Activated CD4-positive, alpha-beta T cell treated with anti-CD3 and anti-CD28 coated beads, Interleukin-2, amount 50 U/mL, for 48 hours (primary cell): ENCODE measurements at regions not wholly inside any gene's neighbourhood (a gene's known extent, or its start where the extent isn't known, plus 50 kb on each side); places are given as distances from the start of the nearest gene placed in this dataset.

Experiments
- DNase-seq, 2 experiments: peaks; one replicate each; pipeline ENCODE4 v3.0.0-alpha.2; 2020

DNA sequence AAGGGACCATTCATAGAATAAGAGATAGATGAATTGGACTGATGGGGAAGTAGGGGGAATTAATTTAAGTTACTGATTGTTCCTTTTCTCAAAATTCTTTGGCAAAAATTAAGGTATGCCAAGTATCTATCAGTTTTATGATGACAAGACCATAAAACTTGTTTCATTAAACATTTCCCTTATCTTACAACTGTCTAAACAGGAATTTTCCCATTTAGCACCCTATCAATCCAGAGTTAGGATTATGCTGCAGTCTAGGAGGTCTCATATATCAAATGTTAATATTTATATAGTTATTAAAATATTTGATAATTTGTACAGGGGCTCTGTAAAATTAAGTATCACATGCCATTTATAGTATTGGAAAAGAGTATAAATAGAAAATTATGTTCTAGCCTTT, 51.5 kb upstream of the ARID1B start:
- no peak for DNase-seq

DNA sequence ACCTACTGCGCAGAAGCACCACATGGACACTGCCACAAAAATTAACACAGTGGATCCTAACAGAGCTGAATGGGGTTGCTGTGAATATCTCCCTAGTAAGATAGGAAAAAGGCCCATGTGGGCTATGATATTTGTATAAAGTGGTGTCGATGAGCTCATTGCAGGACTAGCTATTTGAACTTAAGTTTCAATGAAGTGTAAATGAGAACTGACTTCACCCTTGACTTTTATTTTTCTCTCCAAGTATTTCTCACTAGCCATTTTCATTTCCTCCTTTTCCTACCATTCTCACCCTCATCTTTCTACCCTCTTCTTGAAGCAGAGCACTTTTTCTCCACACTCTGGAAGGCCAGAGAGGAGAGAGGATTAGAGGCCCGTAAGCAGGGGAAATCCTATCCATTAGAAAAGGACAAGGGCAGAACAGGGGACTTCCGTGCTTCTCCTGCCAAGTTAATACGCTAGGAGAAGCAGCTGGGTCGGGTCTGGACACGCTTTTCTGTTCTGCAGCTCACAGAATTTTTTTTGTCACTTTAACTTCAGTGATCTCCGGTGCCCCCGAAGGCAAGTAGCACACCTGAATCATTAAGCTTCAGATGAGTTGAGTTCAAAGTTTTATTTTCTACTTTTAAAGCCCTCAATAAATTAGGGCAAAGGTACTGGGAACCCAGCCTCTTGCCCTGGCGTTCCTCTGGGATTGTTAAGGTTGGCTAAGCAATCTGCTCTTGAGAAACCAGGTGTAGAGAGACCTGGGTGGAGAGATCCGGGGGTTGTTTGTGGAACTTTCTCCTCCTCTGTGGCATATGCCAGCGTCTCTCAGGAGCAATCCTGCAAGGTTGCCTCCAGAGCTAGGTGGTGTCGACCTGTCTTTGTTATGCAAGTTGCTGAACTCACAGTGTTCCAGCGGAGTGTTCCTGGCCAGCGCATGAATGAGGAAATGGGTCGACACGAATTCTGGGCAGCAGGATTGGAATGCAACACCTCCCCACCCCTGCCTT, 56.2 kb upstream of the ARID1B start:
- no peak for DNase-seq

DNA sequence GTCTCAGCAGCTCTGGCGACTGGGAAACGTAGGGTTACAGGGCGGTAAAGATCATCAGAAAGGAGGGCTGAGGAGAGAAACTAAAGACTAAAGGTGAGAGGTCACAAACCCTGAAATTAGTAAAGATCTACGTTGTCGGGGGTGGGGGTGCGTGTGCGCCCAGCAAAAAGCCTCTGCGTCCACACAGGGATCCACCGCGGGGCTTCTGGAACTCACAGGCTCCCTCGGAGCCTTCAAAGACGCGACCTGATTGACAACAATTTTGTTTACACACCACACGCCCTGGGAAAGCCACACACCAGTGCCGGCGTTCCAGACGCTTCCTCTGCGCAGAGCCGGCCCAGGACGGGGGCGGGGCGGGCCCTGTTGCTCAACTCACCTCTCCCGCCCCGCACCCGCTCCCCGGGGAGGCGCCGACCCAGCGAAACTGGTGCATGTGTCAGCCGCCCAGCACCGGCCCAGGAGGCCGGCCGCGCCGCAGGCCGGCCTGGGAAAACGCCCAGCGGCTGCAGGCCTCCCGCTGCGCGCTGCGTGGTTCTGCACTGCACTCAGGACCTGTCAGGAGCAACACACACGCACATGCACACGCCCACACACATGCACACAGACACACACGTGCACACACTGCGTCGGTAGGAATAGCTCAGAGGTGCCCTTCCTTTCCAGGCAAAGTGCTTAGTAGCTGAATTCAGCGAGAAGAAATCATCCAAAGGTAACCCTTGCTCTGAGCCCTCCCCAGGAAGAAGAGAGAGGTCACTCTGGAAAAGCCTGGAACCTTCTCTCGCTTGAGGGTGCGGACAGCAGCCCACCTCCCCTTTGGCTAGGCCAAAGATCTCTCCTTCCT, 57.2 kb upstream of the ARID1B start:
- DNase-seq, result peak; percentile 77 to 81

DNA sequence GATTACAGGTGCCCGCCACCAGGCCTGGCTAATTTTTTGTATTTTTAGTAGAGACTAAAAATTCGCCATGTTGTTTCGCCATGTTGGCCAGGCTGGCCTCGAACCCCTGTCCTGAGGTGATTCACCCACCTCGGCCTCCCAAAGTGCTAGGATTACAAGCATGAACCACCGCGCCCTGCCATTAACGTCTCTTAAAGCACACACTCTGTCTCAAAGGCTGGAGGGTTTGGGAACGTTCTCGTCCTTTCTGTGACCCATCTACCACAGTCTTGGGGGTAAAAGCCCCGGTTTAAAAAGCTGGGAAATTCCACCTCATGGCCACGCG, 57.8 kb upstream of the ARID1B start:
- peak in 1 of 2 experiments; percentile 18 for DNase-seq

DNA sequence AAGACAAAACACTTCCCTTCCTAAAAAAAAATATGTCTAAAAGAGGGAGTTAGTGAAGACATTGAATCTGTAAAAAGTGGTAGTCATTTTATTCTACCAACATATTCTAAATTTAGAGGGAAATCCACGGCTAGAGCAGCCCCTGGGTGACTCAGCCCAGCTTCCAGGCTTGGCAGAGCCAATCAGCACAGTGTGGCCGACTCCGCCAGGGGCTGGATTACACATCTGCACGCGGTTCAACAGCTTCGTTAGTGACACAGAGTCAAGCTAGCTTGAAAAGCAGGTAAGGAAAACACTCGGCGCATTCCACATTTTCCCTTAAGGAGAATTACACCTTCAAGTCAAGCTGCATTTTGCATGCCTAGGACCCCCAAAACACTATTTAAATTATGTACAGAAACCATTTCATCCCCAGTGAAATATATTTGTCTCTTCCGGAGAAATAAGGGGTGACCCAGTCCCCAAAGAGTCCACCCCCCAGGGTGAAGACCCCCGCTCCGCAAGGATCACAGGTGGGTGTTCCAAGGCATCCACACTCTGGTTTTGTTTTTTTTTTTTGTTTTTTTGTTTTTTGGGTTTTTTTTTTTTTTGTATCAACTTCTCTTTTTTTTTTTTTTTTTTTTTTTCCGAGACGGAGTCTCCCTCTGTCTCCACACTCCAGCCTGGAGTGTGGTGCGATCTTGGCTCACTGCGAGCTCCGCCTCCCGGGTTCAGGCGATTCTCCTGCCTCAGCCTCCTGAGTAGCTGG, 58.4 kb upstream of the ARID1B start:
- no peak for DNase-seq

DNA sequence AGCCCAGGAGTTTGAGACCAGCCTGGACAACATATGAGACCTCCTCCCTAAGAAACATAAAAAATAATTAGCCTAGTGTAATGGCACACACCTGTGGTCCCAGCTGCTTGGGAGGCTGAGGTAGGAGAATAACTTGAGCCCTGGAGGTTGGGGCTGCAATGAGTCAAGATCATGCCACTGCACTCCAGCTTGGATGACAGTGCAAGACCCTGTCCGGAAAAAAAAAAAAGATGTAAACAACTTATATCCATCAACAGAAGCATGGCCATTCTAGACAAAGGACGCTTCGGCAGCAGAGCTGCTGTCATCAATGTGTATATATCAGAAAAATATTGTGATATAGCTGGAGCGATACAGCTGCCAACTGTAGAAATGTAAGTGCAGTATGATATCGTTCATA, 59.6 kb upstream of the ARID1B start:
- DNase-seq, result no peak

DNA sequence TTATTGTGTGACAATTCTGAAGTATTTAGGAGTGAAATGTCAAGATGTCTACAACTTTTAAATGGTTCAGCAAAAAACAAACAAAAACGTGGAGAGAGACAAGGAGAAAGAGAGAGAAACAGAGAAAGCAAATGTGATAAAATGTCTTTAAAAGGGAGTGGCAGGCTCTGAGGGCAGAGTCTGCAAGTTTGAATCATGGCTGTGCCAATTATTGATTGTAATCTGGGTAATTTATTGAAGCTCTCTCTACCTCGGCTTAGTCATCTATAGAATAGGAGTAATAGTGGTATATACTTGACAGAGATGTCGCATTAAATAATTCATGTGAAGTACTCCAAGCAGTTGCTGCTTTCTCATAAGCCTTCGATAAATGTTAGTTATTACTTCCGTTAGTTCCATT, 61.3 kb upstream of the ARID1B start:
- DNase-seq, result no peak

DNA sequence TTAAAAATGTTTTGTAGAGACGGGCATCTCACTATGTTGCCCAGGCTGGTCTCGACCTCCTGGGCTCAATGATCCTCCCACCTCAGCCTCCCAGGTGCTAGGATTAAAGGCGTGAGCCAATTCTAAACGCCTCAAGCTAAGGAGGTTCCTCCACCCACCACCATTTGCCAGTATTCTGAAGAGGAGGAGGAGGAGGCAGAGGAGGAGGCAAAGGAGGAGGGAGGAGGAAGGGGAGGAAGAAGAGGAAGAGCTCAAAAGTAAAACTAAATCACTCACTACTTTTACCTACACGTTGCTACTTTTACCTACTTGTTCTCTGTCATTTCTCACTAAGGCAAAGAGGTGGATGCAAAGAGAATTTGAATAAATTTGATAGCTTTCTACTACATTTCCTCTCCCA, 63.6 kb upstream of the ARID1B start:
- no peak for DNase-seq

DNA sequence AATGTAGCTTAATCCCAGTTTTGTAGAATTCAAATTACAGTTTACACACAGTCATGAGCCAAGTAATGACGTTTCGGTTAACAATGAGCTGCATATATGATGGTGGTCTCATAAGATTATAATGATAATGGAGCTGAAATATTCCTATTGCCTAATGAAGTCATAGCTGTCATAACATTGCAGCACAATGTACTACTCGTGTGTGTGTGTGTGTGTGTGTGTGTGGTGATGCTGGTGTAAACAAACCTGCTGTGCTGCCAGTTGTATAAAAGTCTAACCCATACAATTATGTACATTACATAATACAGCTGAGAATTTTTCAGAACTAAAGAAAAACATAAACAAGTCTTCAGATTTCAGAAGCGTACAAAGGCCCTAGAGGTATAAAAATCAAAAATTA, 66.7 kb upstream of the ARID1B start:
- DNase-seq, result no peak

DNA sequence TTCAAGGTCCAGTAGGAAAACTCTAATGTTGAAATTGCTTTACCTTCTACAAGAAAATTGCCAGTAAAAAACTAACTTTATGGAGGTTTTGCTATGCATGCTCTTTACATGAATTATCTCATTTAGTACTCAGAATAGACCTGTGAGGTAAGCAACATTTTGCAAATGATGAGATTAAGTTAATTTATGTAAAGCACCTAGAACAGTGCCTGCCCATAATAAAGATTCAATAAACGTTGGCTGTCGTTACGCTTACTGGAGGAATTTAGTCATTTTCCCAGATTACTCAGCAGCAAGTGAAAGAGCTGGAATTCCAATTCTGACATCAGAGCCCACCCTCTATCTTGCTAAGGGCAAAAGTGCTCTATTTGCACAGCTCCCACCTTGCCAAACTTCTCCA, 69.4 kb upstream of the ARID1B start:
- no peak for DNase-seq

DNA sequence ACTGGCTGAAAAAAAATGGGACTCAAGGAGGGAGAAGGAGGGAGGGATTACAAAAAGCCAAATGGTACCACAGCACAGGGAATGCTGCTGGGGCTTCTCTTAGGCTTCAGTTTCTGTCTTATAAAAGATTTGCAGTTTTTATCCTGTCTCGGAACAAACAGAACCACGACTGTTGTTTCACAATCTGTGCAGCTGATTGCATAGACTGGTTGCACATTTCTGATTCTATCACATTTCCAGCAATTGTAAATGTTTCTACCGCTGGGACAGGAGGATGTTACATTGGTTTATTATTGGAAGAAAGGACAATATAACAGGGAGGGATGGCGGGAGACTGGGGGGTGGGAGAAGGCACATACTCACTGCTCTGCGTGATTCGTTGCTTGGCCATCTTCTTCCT, 73.5 kb upstream of the ARID1B start:
- DNase-seq, result no peak

DNA sequence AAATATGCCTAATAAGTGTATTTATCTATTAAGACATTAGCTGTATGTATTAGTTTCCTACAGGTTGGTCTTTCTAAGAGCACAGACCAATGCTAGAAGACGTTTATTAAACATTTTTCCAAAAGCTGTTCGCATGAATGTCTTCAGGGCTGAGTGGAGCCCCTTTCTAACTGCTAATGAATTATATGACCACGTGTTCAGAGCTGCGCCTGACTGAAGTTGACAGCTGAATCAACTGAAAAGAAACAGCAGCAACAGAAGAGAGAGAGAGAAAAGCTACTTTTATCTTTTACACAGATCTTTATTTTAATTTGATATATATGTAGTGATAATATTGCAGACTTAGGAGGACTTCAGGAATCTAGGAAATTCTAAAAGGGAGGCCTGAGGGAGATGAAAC, 75.2 kb upstream of the ARID1B start:
- DNase-seq, result no peak

DNA sequence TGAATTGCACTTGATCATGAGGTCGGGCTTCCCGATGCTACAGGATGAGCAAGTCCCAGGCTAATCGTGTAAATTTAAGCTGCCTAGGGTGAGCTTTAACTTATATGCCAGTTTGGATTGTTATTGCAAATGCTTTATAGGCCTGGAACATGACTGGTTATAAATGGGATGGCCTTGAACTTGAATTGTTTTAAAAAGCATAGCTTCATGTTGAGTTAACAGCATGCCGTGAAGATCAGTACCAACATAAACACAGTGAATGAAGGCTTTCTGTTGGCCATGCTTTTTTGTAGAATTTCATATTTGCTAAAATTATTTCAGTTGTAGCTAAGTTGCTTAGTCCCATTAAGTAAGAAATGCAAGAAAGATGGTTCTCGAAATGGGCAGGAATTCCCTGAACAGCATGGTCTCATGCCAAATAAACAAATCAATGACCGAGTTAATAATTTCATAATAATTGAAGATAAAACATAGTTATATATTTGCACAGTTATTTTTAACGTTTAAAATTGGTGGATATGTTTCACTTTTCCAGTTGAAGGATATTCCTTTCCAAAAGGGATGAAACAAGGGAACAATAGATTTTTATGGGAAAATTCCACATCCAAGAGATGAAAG, 76.6 kb upstream of the ARID1B start:
- no peak for DNase-seq

DNA sequence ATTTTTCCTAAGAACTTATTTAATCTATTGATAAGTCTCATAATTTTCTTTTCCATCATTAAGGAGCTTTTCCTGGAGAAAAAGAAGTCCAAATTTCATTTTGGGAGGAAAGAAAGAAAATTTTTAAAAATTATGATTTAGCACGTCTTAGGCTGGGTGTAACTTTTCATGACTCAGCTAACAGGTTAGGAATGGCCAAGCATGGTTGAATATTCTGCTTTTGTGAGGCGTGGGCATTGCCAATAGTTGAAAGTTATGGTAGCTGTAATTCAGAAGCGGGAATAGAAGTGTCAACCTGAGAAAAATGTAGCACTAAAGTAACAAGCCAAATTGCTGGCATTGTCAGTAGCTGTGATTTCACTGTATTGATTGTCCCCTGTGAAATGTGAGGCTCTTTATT, 77.2 kb upstream of the ARID1B start:
- DNase-seq, result no peak

DNA sequence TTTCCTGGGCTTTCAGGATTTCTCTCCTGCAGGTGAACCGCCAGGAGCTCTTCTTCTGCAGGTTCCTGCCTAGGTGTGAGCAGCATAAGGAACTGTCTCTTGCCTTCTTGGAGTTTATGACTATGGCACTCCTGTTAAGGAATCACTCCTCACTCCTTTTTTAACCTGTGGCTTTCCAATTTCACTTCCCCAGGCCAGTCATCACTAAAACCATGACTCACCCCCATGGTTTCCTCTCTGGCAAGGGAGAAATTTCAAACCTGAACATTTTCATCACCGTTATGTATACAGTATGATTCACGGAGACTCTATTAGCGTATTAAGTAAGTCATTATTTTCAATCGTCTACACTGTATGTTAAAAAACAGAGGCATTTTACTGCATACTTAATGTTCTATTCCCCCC, 78.2 kb upstream of the ARID1B start:
- no peak for DNase-seq

DNA sequence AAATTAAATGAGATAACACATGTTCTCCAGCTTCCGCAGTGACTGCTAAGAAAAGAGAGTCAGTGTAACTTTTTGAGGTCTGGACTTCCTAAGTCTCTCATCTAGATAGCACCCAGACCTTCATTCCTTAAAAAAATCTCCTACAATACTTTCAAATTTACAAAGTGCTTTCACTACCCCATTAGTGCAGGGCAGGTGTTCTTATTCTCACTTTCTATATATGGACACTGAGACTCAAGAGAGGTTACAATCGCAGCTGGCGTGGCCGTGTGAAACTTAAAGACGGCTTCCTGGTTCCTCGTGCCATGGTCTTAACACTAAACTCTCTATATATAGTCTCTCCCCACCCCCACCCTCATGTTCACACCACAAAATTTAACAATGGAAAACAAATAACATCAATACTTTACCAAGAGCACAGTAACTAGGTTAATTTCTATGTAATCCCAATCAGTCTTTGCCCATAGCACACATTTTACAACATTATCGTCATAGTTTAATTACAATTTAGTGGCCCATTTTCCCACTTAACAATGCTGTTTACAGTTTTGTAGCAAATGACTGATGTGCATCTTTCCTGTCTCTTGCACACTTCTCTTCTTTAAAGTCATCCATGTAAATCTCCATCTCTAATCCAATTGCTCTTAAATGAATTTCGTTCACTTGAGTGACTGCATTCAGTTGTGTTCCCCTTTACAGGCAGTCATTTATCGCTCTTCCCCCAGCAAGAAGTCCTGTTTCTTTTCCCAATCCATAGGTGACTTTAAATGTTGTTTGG, 78.8 kb upstream of the ARID1B start:
- no peak for DNase-seq

DNA sequence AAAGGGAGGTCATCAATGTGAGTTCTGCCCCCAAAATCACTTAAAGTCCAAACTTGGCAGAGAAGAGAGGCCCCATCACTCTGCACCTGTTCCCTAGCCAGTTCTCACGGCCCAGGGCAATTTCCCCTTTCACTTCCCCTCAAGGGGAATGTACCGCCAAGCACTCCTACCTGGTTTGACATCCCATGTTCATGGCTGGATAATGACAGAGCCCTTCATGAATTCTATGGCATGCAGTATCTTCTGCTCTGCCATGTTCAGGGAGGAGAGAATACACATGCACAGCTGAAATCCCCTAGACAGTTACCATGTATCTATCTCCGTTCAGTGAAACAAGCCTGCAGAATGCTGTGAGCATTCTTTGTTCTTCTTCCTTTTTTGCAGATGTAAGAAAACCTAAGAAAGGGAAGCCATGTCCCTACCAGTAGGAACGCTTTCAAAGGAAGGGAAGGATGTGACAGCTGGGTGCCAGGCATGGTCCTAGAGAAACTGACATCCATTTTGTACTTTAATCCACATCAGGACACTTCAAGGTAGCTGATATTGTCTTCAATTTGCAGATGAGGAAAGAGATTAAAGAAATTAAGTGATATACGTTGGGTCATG, 79.8 kb upstream of the ARID1B start:
- DNase-seq, result no peak

DNA sequence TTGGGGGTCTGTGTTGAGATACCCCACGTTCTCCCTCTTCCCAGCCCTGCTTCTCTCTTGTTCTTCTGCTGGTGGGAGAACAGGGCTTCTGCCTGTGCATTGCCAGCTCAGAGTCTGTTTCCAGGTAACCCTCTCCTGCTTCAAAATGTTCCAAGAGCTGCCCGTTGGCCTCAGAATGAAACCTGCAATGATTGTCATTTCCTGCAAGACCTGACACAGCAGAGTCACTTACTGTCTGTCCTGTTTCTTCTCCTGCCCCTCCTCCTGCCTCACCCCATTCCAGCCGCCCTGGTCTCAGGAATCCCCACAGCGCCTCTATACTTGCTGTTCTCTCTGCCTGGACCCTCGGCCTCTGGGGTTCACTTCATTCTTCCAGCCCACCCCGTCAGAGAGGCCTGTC, 81.4 kb upstream of the ARID1B start:
- no peak for DNase-seq

DNA sequence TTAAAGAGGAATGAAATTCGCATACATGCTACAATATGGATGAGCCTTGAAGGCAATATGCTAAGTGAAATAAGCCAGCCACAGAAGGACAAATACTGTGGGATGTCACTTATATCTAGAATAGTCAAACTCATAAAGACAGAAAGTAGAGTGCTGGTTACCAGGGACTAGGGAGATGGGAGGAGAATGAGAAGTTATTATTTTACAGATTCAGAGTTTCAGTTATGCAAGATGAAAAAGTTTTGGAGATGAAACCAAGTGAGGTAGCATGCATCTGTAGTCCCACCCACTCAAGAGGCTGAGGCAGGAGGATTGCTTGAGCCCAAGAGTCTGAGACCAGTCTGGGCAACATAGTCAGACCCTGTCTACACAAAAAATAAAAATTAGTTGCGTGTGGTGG, 82.5 kb upstream of the ARID1B start:
- DNase-seq, result no peak

DNA sequence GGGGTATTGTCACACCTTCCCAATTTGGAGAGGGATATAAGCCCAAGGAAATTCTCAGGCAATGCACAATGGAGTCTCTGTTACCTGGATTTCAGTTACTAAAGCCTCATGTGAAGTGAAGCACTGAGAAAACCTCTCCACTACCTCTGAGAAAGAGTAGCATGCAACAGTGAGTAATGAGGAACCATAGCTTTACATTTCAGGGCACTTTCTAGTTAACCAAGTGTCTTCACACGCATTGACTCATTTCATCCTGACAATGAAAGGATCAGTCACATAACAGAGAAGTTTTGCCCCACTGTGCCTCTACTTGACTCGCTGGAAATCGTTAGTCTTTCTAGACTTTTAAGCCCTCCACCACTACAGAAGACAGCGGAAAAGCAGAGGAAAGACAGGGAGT, 86.2 kb upstream of the ARID1B start:
- DNase-seq, result no peak

DNA sequence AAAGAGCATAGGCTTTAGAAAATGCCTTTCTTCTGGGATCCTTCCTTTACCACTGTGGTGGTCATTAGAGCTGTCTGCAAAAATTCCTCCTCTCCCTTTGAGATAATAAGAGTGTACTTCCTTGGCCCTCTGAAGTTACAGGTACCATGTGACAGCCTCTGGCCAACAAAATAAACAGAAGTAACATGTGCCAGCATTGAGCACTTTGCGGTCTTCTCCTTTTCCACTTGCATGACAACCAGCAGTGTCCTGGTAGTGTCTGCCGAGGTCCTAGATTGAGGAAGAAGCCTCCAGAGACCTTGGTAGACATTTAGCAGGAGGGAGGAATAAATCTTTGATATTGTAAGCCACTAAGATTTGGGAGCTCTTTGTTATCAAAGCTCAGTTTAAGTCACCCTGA, 87.5 kb upstream of the ARID1B start:
- no peak for DNase-seq

DNA sequence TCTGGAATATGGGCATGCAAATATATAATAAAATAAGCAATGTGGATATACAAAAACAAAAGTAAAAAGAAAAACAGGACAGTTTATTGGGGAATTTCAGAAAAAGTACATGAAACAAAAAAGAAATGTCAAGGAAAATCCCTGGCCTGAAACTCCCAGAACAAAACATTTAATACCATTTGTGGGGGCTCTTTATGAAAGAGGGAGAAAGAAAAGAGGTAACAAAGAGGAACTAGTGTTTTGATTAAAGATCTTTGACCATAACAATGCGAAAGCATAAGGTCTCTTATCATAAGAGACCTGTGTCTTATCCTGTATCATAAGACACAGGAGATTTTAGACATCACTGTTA, 88.6 kb upstream of the ARID1B start:
- DNase-seq, result no peak
